ENCODE measurements at regions not wholly inside any gene's neighbourhood (a gene's known extent, or its start where the extent isn't known, plus 50 kb on each side); places are given as distances from the start of the nearest gene placed in this dataset.
"Not testable (repeated sequence)": the region's sequence is repeated elsewhere in the genome, so short reads cannot be mapped to it uniquely, and the experiment has no call there.

- DNase-seq (ENCODE audit: low spot score), result no peak
Measured at GRCh38 chr5:158602981-158603380, 496.7 kb downstream of the EBF1 start.

GRCh38 chr5:158601118-158601517, 498.6 kb downstream of the EBF1 start:
- DNase-seq (ENCODE audit: low spot score), result no peak

GRCh38 chr5:158600679-158601078, 499.0 kb downstream of the EBF1 start:
- no peak for DNase-seq (ENCODE audit: low spot score)

GRCh38 chr5:158599157-158599556, 500.6 kb downstream of the EBF1 start:
- DNase-seq (ENCODE audit: low spot score), result peak; percentile 64

GRCh38 chr5:158594595-158595242, 505.0 kb downstream of the EBF1 start:
- no peak for DNase-seq (ENCODE audit: low spot score)

GRCh38 chr5:158593925-158594324, 505.8 kb downstream of the EBF1 start:
- DNase-seq (ENCODE audit: low spot score), result no peak

- no peak for DNase-seq (ENCODE audit: low spot score)
Measured at GRCh38 chr5:158591301-158591863, 508.3 kb downstream of the EBF1 start.

- no peak for DNase-seq (ENCODE audit: low spot score)
Measured at GRCh38 chr5:158590746-158591300, 508.9 kb downstream of the EBF1 start.

- DNase-seq (ENCODE audit: low spot score), result peak; percentile 71
Measured at GRCh38 chr5:158589939-158590338, 509.8 kb downstream of the EBF1 start.

GRCh38 chr5:158588617-158589016, 511.1 kb downstream of the EBF1 start:
- no peak for DNase-seq (ENCODE audit: low spot score)

- DNase-seq (ENCODE audit: low spot score), result no peak
Measured at GRCh38 chr5:158586054-158586453, 513.7 kb downstream of the EBF1 start.

GRCh38 chr5:158582669-158583068, 517.0 kb downstream of the EBF1 start:
- not testable (repeated sequence) for DNase-seq (ENCODE audit: low spot score)

GRCh38 chr5:158573829-158574228, 525.9 kb downstream of the EBF1 start:
- DNase-seq (ENCODE audit: low spot score), result no peak

- DNase-seq (ENCODE audit: low spot score), result no peak
Measured at GRCh38 chr5:158570502-158570901, 529.2 kb downstream of the EBF1 start.

GRCh38 chr5:158569534-158569933, 530.2 kb downstream of the EBF1 start:
- DNase-seq (ENCODE audit: low spot score), result no peak

- no peak for DNase-seq (ENCODE audit: low spot score)
Measured at GRCh38 chr5:158565017-158565789, 534.5 kb downstream of the EBF1 start.

GRCh38 chr5:158563760-158564390, 535.8 kb downstream of the EBF1 start:
- DNase-seq (ENCODE audit: low spot score), result peak; percentile 55

- DNase-seq (ENCODE audit: low spot score), result no peak
Measured at GRCh38 chr5:158561562-158562190, 538.0 kb downstream of the EBF1 start.

GRCh38 chr5:158560170-158560569, 539.5 kb downstream of the EBF1 start:
- DNase-seq (ENCODE audit: low spot score), result no peak

GRCh38 chr5:158559643-158560042, 540.1 kb downstream of the EBF1 start:
- DNase-seq (ENCODE audit: low spot score), result peak; percentile 38

- no peak for DNase-seq (ENCODE audit: low spot score)
Measured at GRCh38 chr5:158559066-158559465, 540.6 kb downstream of the EBF1 start.

GRCh38 chr5:158553962-158554336, 545.8 kb downstream of the EBF1 start:
- no peak for DNase-seq (ENCODE audit: low spot score)

Data from NAMALWA (cell line).